Activated T-cell treated with anti-CD3 and anti-CD28 coated beads for 24 hours (primary cell): ENCODE measurements at regions not wholly inside any gene's neighbourhood (a gene's known extent, or its start where the extent isn't known, plus 50 kb on each side); places are given as distances from the start of the nearest gene placed in this dataset.

Source experiments
- DNase-seq: peaks from one replicate; pipeline ENCODE4 v3.0.0-alpha.2; 2020; ENCODE audit warnings: low read depth

GRCh38 chr21:37967036-37967435 lies 50.8 kb upstream of the KCNJ6 start:
- no peak for DNase-seq

DNA sequence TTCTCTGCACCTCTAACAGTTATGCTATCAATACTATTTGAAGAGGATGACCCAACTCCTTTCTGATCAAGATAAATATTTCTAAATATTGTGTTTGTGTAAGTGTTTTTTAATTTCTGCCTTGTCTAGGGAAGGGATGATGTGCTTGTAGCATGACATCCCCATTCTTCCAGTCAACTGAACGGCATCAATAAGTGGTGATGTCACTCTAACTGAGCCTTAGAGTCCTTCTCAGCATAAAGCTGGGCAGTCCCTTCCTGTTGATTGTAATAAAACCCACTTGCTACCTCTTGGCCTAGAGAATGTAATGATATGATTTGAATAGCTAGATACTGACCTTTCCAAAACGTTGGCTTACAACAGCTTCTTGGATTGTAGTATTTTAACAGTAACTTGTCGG lies 52.5 kb upstream of the KCNJ6 start:
- no peak for DNase-seq

DNA sequence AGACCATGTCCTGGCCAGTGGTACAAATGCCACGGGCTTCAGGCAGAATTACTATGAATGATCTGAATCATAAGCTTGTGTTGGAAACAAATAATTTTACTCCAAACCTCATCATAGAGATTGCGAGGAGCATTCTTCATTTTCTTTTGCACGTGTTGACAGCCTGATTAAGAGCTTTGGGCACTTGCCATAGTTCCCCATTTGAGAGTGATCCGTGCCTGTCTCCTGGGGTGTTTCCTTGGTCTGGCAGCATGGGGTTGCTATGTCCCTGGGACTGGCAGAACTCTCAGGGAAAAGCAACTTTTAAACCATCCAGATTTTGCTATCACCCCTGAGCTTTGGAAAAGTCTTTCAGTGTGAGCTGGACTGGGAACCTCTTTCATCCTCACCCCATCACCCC lies 54.3 kb upstream of the KCNJ6 start:
- no peak for DNase-seq

GRCh38 chr21:37971390-37971950 lies 55.2 kb upstream of the KCNJ6 start:
- no peak for DNase-seq

GRCh38 chr21:37974081-37974480 lies 57.8 kb upstream of the KCNJ6 start:
- DNase-seq, result no peak

DNA sequence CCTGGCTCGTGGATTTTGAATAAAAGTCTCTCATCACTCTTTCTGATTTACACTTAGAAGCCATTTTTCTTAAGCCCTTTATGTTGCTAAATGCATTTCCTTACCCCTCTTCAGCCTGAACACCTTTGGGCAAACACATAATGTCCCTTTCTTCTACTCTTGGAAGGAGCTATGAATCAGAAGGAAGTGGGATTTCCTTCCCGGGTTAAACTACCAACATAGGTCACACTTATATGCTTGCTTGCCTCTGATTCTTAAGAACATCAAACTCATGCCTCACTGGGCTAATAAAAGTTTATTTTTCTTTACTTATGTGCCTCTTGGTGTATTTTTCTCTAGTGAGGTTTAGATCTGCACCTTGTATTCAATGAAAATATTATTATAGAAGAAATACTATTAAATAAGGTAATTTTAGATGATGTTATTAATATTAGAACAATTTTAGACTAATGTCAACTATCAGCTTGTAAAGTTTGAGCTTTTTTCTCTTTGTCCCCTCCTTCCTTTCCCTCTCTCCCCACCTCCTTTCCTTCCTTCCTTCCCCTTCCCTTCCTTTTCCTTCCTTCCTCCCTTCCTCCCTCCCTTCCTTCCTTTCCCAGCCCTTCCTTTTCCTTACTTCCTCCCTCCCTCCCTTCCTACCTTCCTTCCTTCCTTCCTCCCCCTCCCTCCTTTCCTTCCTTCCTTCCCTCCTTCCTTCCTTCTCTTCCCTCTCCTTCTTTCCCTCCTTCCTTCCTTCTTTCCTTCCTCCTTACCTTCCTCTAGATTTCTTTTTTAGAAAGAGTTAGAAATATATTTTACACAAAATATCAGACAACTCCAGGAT lies 66.5 kb upstream of the KCNJ6 start:
- DNase-seq, result no peak

DNA sequence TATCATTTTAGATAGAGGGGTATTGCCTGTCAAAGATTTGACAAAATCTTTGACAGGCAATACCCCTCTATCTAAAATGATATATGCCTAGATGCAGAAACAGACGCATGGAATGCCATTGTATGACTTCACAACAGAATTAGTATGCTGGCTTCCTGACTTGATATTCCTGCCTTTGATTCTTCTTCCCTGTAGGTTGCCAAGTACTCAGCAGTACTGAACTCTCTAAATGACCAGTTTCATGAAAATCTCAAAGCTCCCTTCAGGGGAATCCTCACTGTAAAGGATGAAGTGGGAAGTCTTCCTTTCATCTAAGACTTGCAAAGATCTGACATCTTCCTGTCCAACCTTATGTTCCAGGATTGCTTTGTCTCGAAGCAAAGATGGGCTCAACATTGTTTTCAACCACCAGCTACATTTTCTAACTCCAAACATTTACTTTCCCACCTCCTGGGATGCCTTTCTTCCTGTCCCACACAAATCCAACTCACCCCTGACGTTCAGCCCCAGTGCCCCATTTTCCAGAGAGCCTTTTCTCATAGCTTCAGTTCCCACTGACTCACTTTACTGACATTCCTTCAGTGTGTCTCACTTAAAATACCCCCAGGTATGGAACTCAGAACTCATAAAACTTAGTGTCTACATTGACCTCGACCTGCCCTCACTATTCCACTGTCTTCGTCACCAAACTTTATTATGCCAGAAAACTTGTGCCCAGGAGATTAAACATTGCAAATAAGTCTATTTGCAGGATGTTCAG lies 67.3 kb upstream of the KCNJ6 start:
- DNase-seq, result no peak

- DNase-seq, result no peak
These were observed 68.2 kb upstream of the KCNJ6 start for GRCh38 chr21:37984416-37984815.

- DNase-seq, result no peak
These were observed 69.7 kb upstream of the KCNJ6 start for GRCh38 chr21:37986000-37986399.

DNA sequence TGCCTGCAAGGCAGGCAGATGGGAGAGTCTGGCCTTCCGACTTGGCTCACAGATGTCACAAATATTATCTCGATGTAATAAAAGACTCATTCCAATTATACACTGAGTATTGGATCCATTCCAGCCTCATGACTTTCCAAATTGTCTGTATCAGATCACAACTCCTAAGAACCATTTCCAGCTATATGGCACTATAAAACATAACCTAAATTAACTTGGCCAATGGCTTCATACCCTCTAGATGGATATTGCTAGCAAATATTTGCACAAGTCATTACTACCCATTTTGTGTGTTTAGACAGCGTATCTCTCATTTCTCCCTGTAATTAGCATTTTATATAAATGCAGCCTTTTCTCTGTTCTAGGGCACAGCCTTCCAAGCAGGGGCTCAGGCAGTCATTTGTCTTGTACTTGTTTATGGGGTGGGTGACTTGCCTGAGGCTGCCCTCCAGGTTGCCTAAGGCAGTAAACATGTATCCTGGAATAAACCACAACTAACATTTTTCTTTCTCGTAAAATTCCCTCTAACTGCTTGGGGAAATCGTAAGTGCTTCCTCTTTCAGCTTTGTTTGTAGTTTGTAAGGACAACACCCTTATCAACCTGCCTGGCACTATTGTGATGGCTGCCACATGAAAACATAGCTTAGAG lies 70.6 kb upstream of the KCNJ6 start:
- no peak for DNase-seq

- DNase-seq, result no peak
These were observed 71.4 kb upstream of the KCNJ6 start for GRCh38 chr21:37987668-37988067.

DNA sequence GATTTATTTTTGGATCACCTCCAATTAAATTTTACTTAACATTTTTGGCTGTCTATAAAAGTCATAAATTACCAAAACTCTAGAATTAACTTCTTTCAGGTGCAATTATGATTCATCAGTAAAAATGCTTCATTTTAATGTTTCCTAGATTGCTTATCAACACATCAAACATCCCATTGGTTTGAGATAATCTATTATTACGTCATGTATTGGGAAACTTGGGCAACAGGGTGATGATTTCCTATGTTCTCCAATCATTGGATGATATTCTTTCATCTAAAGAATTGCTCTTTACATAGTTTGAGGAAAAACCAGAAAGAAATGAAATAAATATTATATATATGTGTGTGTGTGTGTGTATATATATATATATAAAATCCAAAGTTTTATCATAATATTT lies 76.8 kb upstream of the KCNJ6 start:
- no peak for DNase-seq

GRCh38 chr21:37994211-37994610 lies 78.0 kb upstream of the KCNJ6 start:
- no peak for DNase-seq

GRCh38 chr21:38012672-38013071 lies 96.4 kb upstream of the KCNJ6 start:
- DNase-seq, result no peak

- no peak for DNase-seq
These were observed 97.5 kb upstream of the KCNJ6 start for GRCh38 chr21:38013741-38014140.

DNA sequence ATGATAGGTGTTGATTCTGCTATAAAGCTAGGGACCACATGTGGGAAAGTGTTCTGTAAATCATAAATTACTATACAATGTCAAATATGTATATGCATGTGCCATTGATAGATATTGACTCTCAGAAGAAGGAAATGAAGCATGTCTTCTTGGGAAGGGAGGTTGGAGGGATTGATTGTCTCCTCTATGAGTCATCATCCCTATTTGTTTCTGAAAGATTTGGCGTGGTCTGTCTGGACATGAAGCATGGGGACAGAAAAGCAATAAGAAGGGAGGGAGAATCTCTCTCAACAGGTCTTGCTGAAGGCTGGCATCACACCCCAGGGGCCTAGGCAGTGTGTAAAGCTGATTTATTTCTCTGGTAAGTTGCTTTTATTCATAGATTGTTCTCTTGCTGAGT lies 98.0 kb upstream of the KCNJ6 start:
- DNase-seq, result no peak

DNA sequence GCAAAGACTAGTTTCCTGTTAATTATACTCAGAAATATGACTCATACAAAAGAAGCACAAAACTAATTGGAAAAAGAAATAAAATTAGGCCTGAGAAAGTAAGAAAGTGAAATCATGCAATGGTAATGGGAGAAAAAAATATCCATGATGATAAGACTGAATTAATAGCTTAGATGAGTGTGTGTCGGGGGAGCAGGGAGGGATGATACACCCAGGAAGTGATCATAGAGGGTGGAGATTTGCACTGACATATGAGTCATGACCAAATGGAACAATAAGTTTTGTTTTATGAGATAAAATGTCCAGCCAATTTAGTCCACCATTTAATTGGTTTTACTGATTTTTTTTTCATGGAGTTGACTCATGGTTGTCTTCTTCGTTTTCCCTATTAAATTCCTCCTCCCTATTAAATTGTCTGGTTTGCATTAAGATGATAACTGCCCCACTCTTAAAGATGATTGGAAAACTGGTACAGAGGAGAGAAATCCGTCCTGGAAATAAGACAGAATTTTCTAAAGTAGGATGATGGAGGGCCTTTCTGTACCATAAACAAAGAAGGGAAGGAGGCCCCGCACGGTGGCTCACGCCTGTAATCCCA lies 111.7 kb upstream of the KCNJ6 start:
- DNase-seq, result no peak

DNA sequence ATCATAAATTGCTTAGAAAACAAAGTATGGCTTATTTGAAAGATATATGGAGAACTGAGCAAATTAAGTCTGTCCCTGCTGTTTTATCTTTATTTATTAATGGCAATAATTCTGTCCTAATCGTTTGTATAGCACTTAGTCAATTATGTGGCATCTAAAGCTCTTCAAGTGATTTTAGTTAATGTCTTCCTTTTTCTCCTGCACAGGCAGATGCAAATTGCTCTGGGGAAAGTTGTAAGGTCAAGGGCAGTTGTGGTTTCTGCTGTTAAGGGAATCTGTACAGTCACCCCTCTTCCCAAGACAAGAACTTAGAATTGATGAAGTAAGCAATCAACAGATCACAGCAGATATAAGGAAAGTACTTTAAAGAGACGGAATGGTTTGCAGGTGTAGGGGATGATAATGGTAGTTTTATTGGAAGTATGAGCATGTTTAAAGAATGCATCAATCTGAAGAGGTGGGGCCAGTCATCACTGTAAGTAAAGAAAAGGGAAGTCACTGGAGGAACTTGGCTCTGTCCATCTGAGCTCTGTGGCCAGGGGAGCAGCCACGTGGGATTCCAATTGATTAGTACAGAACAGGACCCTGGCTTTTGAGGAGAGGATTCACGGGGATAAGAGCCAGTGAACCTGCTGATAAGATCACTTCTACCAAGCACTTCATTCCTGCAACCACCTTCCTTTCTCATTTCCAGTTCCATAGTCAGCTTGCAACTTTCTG lies 116.0 kb upstream of the KCNJ6 start:
- no peak for DNase-seq

- no peak for DNase-seq
These were observed 119.8 kb upstream of the KCNJ6 start for GRCh38 chr21:38036016-38036415.

GRCh38 chr21:38037416-38037815 lies 121.2 kb upstream of the KCNJ6 start:
- DNase-seq, result no peak

DNA sequence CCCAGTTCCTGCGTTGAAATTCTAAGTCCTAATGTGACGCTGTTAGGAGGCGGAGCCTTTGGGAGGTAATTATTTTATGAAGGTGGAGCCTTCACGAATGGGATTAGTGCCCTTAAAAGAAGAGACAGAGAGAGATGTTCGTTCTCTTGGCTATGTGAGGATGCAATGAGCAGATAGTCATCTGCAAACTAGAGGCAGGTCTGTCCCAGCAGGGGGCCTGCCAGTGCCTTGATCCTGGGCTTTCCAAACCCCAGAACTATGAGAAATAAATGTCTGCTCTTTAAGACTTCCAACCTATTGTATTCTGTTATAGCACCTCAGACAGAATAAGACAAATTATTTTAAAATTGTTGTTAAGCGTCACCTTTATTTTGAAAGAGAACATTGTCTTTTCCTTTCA lies 123.1 kb upstream of the KCNJ6 start:
- no peak for DNase-seq

DNA sequence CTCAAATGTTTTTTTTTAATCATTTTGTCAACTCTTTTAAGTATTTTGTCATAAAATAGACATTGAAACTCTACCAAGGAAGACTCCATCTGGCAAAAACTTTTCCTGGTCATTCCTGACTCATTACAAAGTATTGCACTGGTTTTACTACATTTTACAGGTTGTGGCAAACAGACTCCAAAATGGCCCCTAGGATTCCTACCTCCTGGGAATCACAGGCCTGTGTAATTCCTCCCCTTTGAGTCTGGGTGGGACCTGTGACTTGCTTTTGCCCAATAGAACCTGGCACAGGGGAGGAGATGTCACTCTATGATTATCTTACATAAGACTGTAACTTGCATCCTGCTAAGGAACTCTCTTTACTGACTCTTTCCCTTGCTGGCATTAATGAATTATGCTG lies 123.6 kb upstream of the KCNJ6 start:
- DNase-seq, result no peak
